ENCODE measurements at regions not wholly inside any gene's neighbourhood (a gene's known extent, or its start where the extent isn't known, plus 50 kb on each side); places are given as distances from the start of the nearest gene placed in this dataset.
"Not testable (repeated sequence)": the region's sequence is repeated elsewhere in the genome, so short reads cannot be mapped to it uniquely, and the experiment has no call there.

DNA sequence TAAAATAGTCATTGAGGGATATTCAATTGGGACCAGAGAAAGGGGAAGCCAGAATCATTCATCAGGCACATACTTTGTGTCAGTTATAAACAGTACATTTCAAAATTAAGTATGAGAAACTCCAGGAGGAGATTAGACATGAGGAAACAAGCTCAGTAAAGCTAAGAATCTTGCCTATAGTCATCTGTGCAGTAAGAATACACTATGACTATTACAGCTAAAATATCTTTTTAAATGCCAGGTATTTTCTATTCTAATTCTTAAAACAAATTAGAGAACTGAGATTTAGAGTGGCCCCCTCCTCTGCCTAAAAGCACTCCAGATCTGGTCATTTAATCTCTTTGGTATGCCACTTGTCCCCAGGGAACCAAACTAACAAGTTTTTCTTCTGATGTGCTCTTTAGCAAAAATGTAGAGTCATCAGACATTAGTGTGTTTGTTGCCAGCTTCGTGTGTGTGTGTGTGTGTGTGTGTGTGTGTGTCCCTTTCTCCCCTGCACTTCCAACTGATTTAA, 541.1 kb downstream of the TTLL7 start:
- not testable (repeated sequence) for DNase-seq

DNA sequence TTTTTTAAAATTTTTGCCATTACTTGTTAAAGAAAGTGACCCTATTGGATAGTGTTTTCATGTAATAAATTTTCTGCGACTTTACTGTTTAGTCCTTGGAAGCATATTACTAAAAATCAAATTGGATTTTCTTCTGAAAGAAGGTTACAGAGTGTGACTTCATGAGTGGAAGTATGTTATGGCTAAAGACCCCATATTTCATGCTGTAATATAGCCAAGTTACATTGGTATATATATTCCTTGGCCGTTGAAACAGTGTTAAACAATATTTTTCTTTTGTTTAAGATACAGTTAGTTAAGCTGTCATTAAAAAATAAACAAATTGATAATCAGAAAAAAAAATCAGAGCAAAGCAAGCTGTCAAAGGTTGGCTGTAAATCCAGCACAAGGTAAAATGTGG, 541.7 kb downstream of the TTLL7 start:
- DNase-seq: not testable (repeated sequence)

DNA sequence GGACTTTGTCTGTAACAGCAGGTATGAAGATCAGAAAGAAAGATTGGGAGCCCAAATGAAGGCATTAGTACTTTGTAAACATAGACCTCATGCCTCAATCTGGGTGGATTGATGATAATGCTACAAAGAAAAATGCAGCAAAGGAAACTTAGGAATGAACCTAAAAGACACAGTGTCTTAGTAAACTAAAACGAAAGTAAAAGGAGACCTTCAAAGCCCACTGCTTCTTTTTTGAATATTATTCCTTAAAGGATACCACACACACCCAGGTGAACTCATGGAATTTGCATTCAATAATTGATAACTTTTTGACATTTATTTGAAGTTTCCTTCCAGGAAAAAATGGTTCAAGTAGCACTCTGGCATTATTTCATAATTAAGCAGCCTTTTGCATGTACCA, 543.2 kb downstream of the TTLL7 start:
- DNase-seq: not testable (repeated sequence)

- not testable (repeated sequence) for DNase-seq
Measured at GRCh38 chr1:83445873-83446272, 553.1 kb downstream of the TTLL7 start.

- DNase-seq: not testable (repeated sequence)
Measured at GRCh38 chr1:83442412-83442811, 556.5 kb downstream of the TTLL7 start.

- not testable (repeated sequence) for DNase-seq
Measured at GRCh38 chr1:83440586-83440985, 558.3 kb downstream of the TTLL7 start.

GRCh38 chr1:83440021-83440420, 558.9 kb downstream of the TTLL7 start:
- DNase-seq: not testable (repeated sequence)

DNA sequence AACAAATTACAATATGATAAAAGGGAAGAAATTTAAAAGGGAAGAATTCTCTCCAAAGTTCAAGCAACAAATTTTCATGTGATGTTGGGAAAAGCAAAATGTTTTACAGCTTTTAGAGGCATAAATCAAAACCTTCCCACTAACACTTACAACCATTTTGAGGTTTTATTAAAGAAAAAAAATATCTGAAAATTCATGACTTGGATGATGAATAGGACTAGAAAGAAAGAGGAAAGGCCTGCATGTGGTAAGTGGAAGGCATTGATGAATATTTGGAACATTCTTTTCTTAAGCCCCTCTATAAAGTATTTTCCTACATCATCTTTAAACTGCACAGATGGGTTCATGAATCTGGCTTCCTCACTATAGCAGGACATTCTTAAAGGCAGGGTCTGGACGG, 560.6 kb downstream of the TTLL7 start:
- not testable (repeated sequence) for DNase-seq

DNA sequence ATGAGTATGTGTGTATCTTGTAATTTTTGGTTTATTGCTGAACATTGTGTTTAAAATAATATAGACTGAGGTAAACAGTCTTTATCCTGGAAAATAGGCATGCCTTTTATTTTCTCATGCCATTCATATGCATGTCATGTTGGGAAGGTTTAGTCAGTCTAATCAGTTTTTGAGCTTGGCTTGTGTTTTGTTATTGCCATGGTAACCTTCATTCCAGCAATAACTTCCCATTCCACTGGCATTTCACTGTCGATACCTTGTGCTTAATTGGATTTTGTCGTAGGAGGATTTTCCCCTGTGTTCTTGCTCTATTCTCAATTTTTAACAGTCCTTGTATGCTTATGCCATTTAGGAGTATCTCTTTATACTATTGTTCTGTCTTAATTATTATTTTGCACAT, 563.6 kb downstream of the TTLL7 start:
- not testable (repeated sequence) for DNase-seq

- DNase-seq: not testable (repeated sequence)
Measured at GRCh38 chr1:83427566-83427965, 571.4 kb downstream of the TTLL7 start.

DNA sequence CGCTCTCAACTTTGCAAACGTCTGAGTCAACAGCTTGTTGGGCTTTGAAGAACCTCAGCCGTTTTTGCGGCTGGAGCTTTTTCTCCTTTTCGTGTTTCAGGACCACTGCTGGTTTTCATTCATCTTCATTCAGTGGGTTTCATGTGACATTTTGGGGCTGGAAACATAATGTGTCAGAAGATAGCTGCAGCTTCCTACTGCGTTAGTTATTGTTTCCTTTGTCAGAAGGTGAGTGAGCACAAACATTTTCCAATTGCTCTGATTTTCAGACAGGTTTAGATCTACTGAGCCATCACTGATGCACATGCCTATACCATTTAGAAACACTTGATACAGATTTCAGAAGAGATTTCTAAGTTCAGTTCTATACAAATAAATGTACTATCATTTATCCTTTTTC, 575.5 kb downstream of the TTLL7 start:
- not testable (repeated sequence) for DNase-seq

GRCh38 chr1:83418558-83418957, 580.4 kb downstream of the TTLL7 start:
- DNase-seq: no peak

- DNase-seq: not testable (repeated sequence)
Measured at GRCh38 chr1:83413839-83414107, 585.2 kb downstream of the TTLL7 start.

- not testable (repeated sequence) for DNase-seq
Measured at GRCh38 chr1:83410746-83411413, 588.1 kb downstream of the TTLL7 start.

- DNase-seq: not testable (repeated sequence)
Measured at GRCh38 chr1:83406693-83407371, 592.1 kb downstream of the TTLL7 start.

GRCh38 chr1:83405789-83406188, 593.1 kb downstream of the TTLL7 start:
- not testable (repeated sequence) for DNase-seq

- DNase-seq: not testable (repeated sequence)
Measured at GRCh38 chr1:83403500-83403899, 595.4 kb downstream of the TTLL7 start.

- not testable (repeated sequence) for DNase-seq
Measured at GRCh38 chr1:83401146-83401545, 597.8 kb downstream of the TTLL7 start.

DNA sequence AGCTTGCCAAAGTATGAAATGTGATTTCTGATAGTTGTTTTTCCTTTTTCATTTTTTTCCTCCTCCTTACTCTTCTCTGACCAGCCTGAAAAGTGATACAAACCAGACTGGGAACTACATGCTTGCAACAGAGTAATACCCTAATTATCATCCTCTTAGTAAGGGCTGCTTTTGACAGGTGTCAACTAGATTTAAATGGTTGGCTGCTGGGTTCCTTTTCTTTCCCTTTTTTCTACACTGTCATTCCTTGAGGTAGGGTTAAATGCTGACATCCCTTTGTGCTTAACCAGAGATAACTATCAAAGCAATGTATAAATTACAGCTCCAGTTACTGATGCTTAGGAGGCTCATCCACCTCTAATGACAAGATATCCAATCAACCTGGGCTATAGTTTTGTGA, 598.8 kb downstream of the TTLL7 start:
- not testable (repeated sequence) for DNase-seq

DNA sequence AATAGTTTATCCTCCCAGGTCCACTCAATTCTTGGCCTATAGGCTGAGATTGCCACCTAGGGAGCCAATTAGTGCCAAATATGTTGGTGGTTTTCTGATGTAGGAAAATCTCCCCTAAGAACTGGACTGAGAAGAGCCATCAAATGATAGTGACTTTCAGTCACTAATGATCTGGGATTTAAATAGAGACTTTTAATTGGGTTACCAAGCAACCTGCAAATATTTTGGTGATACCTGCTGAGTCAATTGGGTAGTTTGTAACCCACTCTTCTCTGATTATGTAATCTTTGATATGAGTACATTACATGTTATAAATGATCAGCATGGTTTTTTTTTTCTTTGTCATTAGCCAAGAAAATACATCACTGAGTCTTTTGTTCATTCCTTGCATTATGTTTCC, 600.8 kb downstream of the TTLL7 start:
- not testable (repeated sequence) for DNase-seq

DNA sequence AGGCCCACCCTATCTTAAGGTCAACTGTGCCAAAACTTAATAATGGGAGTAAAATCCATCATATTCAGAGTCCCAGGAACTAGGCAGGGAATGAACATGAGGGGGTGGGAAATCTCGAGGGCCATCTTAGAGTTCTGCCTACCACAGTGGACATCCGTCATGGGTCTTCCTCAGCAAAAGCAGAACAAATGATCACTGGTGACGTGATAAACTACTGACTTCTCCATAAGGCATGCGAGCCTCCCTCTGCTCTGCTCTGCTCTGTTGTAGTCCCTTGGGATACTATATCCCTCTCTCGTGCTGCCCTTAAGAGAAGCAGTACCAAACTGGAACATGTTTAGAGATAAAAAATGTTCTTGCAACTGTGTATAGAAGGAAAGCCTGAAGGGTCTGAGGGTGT, 603.8 kb downstream of the TTLL7 start:
- not testable (repeated sequence) for DNase-seq

DNA sequence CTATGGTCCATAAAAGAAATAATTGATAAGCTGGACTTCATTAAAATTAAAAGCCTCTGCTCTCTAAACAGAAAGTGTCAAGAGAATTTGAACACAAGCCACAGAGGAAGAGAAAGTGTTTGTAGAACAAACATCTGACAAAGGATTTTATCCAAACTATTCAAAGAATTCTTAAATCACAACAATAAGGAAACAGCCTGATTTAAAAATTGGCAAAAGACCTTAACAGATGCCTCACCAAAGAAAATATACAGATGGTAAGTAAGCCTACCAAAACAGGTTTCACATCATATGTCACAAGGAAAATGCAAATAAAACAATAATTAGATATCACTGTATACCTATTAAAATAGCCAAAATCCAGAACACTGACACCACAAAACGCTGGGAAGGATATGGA, 612.0 kb downstream of the TTLL7 start:
- not testable (repeated sequence) for DNase-seq

DNA sequence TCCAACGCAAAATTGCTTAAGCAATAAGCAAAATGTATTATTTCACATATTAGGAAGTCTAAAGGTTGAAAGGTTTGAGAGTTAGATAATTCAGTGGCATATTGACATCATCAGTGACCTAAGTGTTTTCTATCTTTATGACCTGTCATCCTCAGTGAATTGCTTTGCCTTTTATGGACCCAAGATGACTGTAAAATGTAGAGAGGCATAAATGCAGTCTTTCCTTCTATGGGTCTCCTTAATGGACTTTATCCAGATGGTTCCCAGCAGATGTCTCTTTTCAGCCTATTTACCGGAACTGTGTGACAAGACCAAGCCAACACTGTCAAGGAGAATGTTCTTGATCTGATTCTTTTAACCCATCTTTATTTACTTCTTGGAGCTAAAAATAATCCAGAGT, 615.8 kb downstream of the TTLL7 start:
- DNase-seq: not testable (repeated sequence)

DNA sequence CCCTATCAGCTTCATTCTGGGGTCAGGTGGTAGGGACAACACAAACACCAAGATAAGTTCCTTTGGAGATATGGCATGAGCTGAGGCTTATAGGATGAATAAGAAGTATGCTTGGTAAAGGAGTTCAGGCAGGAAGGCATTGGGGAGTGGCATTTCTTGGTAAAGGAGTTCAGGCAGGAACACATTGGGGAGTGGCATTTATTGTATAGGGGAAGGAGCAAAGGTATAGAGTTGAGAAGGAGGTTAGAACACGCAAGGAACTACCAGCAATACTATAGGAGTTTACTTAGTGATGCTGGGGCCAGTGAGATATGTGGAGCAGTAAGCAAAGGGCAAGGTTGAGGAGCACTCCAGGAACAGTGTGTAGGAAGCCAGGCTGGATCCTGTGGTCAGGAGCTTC, 625.9 kb downstream of the TTLL7 start:
- not testable (repeated sequence) for DNase-seq
